C4-2B (cell line): ENCODE measurements at regions not wholly inside any gene's neighbourhood (a gene's known extent, or its start where the extent isn't known, plus 50 kb on each side); places are given as distances from the start of the nearest gene placed in this dataset.

ENCODE experiments used
- H3K27ac ChIP-seq: fragments of 450-650 bp; 2 replicates; pipeline ENCODE4 v1.5.1; 2017
- ZFX ChIP-seq: fragments of 450-650 bp; IDR thresholded peaks from 2 replicates; pipeline ENCODE4 v1.6.1; 2017
- TF ChIP-seq, protein P1 (sequence below): fragments of 450-650 bp; conservative IDR thresholded peaks from 2 replicates; pipeline ENCODE4 v1.5.1; 2017; ENCODE audit warnings: mild to moderate bottlenecking

DNA sequence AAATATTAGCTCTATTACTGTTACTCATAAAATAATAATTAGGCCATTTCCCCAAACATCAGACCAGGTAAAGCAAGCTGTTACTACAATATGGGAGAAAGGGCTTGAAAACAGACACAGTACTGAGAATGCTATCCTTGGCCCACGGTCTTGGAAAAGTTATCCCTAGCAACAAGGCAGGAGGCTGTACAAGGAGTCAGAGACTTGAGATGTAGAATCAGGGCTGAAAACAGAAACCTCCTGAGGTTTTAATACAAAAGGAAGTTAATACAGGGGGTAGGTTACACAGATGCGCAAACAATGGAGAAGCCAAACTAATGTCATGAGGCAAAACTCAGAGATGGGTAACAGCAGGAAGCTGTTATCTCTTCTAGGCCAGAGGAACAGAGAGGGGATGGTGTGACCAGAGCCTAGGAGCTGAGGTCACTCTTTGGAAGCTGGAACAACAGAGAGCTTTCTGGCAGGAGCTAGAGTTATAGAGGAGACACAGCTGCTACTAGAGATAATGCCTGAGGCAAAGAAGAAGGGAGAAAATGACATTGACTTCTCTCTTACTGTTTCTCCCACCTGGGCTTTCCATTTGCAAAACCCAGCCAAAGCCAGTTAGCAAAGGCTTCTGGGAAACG lies 248.8 kb downstream of the SUDS3 start:
- H3K27ac ChIP-seq, result no peak overlapping the region
- no peak for TF ChIP-seq ZFX
- TF ChIP-seq, protein P1, sequence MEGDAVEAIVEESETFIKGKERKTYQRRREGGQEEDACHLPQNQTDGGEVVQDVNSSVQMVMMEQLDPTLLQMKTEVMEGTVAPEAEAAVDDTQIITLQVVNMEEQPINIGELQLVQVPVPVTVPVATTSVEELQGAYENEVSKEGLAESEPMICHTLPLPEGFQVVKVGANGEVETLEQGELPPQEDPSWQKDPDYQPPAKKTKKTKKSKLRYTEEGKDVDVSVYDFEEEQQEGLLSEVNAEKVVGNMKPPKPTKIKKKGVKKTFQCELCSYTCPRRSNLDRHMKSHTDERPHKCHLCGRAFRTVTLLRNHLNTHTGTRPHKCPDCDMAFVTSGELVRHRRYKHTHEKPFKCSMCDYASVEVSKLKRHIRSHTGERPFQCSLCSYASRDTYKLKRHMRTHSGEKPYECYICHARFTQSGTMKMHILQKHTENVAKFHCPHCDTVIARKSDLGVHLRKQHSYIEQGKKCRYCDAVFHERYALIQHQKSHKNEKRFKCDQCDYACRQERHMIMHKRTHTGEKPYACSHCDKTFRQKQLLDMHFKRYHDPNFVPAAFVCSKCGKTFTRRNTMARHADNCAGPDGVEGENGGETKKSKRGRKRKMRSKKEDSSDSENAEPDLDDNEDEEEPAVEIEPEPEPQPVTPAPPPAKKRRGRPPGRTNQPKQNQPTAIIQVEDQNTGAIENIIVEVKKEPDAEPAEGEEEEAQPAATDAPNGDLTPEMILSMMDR, result no peak

DNA sequence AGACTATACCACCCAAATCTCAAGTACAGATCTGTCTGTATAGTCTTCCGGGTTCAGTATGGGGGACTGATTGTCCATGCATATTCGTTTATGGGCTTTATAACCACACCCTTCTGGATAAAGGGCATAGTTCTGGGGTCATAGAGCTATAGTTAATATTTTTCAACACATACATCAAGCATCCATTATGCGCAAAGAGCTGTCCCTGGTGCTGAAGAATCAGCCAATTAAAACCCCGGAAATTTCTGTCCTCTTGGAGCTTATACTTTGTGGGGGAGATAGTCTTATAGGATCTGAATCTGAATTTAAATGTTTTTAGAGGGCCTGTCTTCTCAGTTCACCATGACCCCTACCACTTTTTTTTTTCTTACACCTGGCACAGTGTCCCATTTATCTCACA lies 256.7 kb downstream of the SUDS3 start:
- TF ChIP-seq, protein P1, result no peak
- no peak for TF ChIP-seq ZFX
- no peak overlapping the region for H3K27ac ChIP-seq

DNA sequence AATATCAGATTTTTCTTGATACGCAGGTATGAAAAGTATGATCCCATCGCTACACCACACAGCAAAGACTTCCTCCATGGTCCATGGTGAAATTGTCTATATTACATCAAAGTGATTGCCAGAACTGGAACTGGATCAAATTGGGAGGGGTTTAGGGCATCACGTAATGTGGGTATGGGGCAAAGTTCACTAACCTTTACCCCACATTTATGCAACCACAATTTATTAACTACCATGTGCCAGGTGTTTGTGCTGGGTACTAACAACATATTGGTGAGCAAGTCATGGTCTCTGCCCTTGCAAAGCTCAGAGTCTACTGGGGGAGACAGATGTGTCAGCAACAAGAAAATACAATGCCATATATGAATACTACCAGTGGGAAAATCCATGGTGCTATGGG lies 258.9 kb downstream of the SUDS3 start:
- no peak overlapping the region for H3K27ac ChIP-seq
- TF ChIP-seq ZFX, result no peak
- TF ChIP-seq, protein P1, result no peak

DNA sequence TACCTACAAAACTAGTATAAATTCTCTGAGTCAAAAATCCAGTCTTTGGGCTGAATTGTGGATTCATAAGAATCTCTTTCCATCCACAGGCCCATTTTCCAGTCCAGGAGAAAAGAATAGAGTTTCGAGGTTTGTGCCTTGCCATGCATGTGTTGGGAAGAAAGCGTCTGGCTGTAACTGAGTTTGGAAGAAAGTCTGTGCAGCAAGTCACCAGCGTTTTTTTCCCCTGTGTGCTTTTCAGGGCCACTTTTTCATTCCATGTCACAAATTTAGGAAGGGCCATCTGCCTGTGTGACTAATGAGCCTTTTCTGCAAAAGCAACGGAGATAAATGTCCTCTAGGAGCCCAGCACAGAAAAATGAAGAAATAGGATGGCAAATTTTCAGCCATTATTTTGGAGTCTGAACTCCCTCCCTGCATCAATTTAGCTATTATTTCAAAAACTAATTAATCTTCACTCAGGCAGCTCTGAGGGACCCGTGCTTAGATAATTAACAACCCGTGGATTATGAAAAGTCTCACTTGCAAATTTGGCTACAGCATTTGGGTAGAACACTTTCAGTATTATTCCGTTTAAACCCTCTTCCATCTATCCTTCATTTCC lies 261.5 kb downstream of the SUDS3 start:
- no peak overlapping the region for H3K27ac ChIP-seq
- TF ChIP-seq ZFX, result no peak
- TF ChIP-seq, protein P1, result no peak

DNA sequence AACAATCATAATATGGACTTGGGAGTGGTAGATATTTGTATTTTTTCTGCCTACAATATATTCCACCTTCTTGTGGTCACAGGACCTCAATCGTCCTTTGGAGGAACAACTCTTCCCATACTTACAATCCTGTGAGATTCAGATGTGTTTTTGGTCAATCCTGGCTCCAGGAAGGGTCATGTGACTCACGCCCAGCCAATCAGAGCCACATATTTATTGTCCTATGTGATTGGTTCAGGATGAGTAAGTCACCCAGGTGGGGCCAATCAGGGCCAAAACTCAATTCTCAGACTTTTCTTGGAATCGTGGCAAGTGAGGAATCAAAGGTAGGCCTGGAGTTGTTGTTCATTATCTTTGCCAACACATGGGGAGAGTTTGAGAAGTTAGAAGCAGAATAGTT lies 264.9 kb downstream of the SUDS3 start:
- no peak for TF ChIP-seq ZFX
- TF ChIP-seq, protein P1, result no peak
- no peak overlapping the region for H3K27ac ChIP-seq

DNA sequence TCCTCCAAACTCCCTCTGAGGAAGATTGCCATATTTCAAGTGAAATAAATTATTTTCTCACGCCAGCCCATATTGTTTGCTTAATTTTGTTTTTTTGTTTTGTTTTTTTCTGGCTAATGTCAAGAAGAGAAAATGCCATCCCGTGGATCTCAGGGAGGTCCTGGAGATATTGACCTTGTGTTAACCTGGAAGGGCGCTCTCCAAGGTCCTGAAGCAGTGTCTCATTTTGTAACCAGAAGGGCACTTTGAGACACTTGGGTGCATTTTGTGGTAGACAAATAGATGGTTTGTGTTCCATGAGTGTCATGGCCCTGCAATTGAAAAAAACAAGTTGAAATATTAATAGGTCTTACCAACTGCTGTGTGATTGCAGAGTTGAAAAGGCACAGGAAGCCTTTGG lies 268.9 kb downstream of the SUDS3 start:
- TF ChIP-seq, protein P1, result no peak
- TF ChIP-seq ZFX, result no peak
- H3K27ac ChIP-seq, result no peak overlapping the region

DNA sequence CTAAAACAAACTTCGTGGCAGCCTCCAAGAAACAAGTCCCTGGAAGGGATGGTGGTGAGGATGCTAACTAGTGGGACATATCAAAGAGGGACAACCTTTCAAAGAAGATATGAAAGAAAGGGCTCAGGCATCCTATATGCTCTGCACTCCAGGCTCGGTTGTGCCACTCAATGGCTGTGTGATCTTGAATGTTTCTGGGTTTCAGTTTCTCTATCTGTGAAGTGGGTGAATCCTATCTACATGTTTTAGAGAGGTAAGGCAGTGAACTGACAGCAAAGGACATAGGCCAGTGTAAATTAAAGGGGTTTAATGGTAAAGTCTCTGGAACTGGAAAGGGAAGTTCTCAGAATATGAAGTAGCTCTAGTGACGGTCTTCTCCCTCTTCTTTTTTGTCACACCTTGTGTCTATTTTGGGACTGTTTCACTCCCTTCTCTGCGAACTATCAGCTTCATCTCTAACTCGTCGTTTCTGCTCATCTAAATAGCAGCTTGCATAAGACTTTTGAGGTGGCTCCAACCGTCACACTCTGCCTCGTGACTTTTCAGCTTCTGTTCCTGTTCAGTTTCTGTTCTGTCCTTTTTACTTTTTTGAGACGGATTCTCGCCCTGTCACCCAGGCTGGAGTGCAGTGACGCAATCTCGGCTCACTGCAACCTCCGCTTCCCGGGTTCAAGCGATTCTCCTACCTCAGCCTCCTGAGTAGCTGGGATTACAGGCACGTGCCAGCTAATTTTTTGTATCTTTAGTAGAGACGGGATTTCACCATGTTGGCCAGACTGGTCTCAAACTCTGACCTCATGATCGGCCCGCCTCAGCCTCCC lies 273.6 kb downstream of the SUDS3 start:
- TF ChIP-seq ZFX, result no peak
- TF ChIP-seq, protein P1, result no peak
- H3K27ac ChIP-seq, result no peak overlapping the region
